ENCODE measurements at regions not wholly inside any gene's neighbourhood (a gene's known extent, or its start where the extent isn't known, plus 50 kb on each side); places are given as distances from the start of the nearest gene placed in this dataset.

DNA sequence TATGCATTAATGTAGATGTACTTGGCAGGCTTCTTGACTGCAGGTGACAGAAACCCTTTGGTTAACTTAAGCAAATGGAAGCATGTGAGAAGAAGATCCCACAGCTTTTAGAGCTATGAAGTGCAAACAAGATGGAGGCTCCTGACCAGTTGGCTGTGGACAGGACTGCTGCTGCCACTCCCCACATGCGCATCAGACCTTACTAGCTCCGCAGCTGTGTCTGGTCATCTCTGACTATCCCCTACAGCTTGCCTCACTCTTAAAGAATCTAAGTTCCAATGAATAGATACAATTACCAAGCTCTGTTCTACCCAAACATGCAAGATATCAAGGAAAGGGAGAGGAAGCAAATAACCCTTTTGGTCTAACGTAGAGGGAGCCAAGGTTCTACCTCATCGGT, 587.6 kb downstream of the DSC3 start:
- H3K27ac ChIP-seq: no peak overlapping the region
- H3K4me1 ChIP-seq: no peaks in the 10 kb centered on the region
- no peak overlapping the region for H3K4me3 ChIP-seq
- H3K9me3 ChIP-seq: no peaks in the 10 kb centered on the region
- no peaks in the 10 kb centered on the region for H3K27me3 ChIP-seq
- ATAC-seq: no peak
- 90 to 92% methylated on average over 4 of the region's 4 CpGs for WGBS, 2 donors (ENCODE audit: low coverage in 1 of 2)
- H3K36me3 ChIP-seq: no peaks in the 10 kb centered on the region
- TF ChIP-seq EP300 (IDR thresholded peaks at IDR 0.05) (no peak), POLR2A (IDR thresholded peaks at IDR 0.05) (no peak), POLR2AphosphoS5 (IDR thresholded peaks at IDR 0.05) (no peak)
- TF ChIP-seq, protein P1, sequence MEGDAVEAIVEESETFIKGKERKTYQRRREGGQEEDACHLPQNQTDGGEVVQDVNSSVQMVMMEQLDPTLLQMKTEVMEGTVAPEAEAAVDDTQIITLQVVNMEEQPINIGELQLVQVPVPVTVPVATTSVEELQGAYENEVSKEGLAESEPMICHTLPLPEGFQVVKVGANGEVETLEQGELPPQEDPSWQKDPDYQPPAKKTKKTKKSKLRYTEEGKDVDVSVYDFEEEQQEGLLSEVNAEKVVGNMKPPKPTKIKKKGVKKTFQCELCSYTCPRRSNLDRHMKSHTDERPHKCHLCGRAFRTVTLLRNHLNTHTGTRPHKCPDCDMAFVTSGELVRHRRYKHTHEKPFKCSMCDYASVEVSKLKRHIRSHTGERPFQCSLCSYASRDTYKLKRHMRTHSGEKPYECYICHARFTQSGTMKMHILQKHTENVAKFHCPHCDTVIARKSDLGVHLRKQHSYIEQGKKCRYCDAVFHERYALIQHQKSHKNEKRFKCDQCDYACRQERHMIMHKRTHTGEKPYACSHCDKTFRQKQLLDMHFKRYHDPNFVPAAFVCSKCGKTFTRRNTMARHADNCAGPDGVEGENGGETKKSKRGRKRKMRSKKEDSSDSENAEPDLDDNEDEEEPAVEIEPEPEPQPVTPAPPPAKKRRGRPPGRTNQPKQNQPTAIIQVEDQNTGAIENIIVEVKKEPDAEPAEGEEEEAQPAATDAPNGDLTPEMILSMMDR (IDR thresholded peaks at IDR 0.05): no peak

DNA sequence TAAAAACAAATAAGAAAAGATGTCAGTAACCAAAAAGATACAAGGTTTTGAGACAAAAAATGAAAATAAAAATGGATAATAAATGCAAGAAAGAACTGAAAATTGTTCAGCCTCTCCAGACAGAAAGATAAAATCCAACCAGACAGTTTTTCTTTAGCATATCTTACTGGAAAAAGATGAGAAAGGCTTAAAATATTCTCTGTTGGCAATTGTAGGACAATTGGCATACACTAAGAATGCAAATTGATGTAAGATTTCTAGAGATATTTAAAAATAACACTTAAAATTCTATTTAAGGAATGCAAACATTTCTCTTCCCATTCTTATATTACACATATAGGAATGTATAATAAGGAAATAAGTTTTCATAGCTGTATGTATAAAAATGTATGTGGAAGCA, 590.6 kb downstream of the DSC3 start:
- ATAC-seq: no peak
- H3K4me1 ChIP-seq: no peaks in the 10 kb centered on the region
- H3K9me3 ChIP-seq: no peaks in the 10 kb centered on the region
- H3K27me3 ChIP-seq: no peaks in the 10 kb centered on the region
- TF ChIP-seq EP300 (IDR thresholded peaks at IDR 0.05): no peak
- TF ChIP-seq, protein P1 (IDR thresholded peaks at IDR 0.05): no peak
- no peak for TF ChIP-seq POLR2A (IDR thresholded peaks at IDR 0.05)
- TF ChIP-seq POLR2AphosphoS5 (IDR thresholded peaks at IDR 0.05): no peak
- H3K4me3 ChIP-seq: no peak overlapping the region
- H3K27ac ChIP-seq: no peak overlapping the region
- no peaks in the 10 kb centered on the region for H3K36me3 ChIP-seq

DNA sequence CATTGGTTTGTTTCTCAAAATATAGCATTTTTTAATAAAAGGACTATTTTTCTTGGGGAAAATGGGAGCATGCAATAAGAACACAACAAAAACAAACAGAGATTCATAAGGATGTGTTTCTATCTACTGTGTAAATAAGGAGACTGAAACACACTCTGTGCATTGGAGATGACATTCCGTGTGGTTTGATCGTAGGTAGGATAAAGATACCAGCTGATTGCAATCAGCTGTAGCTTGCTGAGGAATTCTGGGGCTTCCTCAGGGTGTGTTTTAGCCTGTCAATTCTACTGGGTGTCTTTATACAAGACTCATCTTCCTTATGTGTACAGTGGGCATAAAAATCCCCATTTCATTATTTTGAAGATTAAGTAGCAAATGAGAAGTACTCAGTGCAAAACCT, 591.6 kb downstream of the DSC3 start:
- Histone ChIP-seq H3K4me3 (no peak overlapping the region), H3K27ac (no peak overlapping the region), H3K9me3 (no peaks in the 10 kb centered on the region), H3K27me3 (no peaks in the 10 kb centered on the region), H3K4me1 (no peaks in the 10 kb centered on the region), H3K36me3 (no peaks in the 10 kb centered on the region)
- TF ChIP-seq POLR2AphosphoS5 (IDR thresholded peaks at IDR 0.05): no peak
- TF ChIP-seq, protein P1 (IDR thresholded peaks at IDR 0.05): no peak
- no peak for TF ChIP-seq POLR2A (IDR thresholded peaks at IDR 0.05)
- TF ChIP-seq EP300 (IDR thresholded peaks at IDR 0.05): no peak
- ATAC-seq: no peak
- WGBS, 2 donors (ENCODE audit: low coverage in 1 of 2): 61 to 80% methylated on average over 2 of the region's 2 CpGs

DNA sequence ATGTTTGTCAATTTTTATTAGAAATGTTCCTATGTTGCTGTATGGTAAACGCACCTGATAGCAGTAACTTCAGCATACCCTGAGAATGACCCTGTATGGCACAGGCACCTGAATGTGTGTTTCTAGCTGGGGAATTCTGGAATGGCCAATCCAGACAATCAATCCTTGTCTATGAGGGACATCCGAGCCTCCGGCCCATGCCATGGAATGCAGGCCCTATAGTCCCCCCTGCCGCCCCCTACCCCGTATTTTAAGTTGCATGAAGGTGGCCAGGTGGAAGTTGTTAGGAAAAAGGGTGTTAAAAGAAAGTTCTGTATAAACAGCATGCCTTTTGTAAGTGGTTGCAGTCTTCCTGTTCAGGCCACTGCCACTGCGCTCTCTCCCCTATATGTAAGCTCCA, 595.9 kb downstream of the DSC3 start:
- H3K27ac ChIP-seq: no peak overlapping the region
- ATAC-seq: no peak
- TF ChIP-seq POLR2AphosphoS5 (IDR thresholded peaks at IDR 0.05): no peak
- TF ChIP-seq, protein P1 (IDR thresholded peaks at IDR 0.05): no peak
- TF ChIP-seq POLR2A (IDR thresholded peaks at IDR 0.05): no peak
- no peak for TF ChIP-seq EP300 (IDR thresholded peaks at IDR 0.05)
- no peaks in the 10 kb centered on the region for H3K36me3 ChIP-seq
- WGBS, 2 donors (ENCODE audit: low coverage in 1 of 2): 73% methylated on average over 2 of the region's 6 CpGs; no CpG with 5 or more reads in 1 of the 2 donors
- H3K4me1 ChIP-seq: no peaks in the 10 kb centered on the region
- no peak overlapping the region for H3K4me3 ChIP-seq
- H3K27me3 ChIP-seq: no peaks in the 10 kb centered on the region
- no peaks in the 10 kb centered on the region for H3K9me3 ChIP-seq

DNA sequence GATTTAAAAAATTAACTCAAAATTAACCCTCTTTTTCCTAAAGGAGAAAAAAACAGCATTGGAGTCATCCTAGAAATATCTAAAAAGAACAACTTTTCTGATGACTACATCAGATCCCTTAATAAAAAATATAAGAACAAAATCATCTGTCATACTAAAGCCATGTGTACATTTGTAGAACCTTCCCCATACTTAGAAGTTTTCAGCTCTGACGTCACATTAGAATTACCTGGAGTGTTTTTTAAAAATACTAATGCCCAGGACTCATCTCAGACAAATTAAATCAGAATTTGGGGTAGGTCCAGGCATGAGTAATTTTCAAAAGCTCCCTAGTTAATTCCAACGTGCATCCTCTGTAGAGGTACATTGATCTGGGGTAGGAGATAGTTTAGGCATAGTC, 598.0 kb downstream of the DSC3 start:
- no peak for TF ChIP-seq POLR2A (IDR thresholded peaks at IDR 0.05)
- no peak for TF ChIP-seq POLR2AphosphoS5 (IDR thresholded peaks at IDR 0.05)
- TF ChIP-seq EP300 (IDR thresholded peaks at IDR 0.05): no peak
- TF ChIP-seq, protein P1 (IDR thresholded peaks at IDR 0.05): no peak
- Histone ChIP-seq H3K27me3 (no peaks in the 10 kb centered on the region), H3K27ac (no peak overlapping the region), H3K36me3 (no peaks in the 10 kb centered on the region), H3K4me1 (no peaks in the 10 kb centered on the region), H3K4me3 (no peak overlapping the region), H3K9me3 (no peaks in the 10 kb centered on the region)
- ATAC-seq: no peak
- 43 to 47% methylated on average over 2 of the region's 2 CpGs for WGBS, 2 donors (ENCODE audit: low coverage in 1 of 2)
